GM03348 (cell line): ENCODE measurements at regions not wholly inside any gene's neighbourhood (a gene's known extent, or its start where the extent isn't known, plus 50 kb on each side); places are given as distances from the start of the nearest gene placed in this dataset.
"Not testable (repeated sequence)": the region's sequence is repeated elsewhere in the genome, so short reads cannot be mapped to it uniquely, and the experiment has no call there.

Experiments
- DNase-seq: peaks from one replicate; pipeline ENCODE4 v3.0.0; 2012; ENCODE audit warnings: low spot score

- no peak for DNase-seq
Measured at GRCh38 chr3:5813521-5813920, 626.0 kb downstream of the EDEM1 start.

GRCh38 chr3:5822843-5823242, 635.3 kb downstream of the EDEM1 start:
- no peak for DNase-seq

GRCh38 chr3:5826467-5826866, 639.0 kb downstream of the EDEM1 start:
- DNase-seq = no peak

GRCh38 chr3:5828251-5828650, 640.7 kb downstream of the EDEM1 start:
- no peak for DNase-seq

GRCh38 chr3:5840056-5840455, 652.5 kb downstream of the EDEM1 start:
- no peak for DNase-seq

- no peak for DNase-seq
Measured at GRCh38 chr3:5841599-5841998, 654.1 kb downstream of the EDEM1 start.

GRCh38 chr3:5846261-5846660, 658.8 kb downstream of the EDEM1 start:
- no peak for DNase-seq

- DNase-seq = no peak
Measured at GRCh38 chr3:5861151-5861550, 673.6 kb downstream of the EDEM1 start.

- DNase-seq = no peak
Measured at GRCh38 chr3:5874931-5875341, 687.4 kb downstream of the EDEM1 start.

- DNase-seq = no peak
Measured at GRCh38 chr3:5888851-5889250, 701.3 kb downstream of the EDEM1 start.

- no peak for DNase-seq
Measured at GRCh38 chr3:5889374-5889773, 701.9 kb downstream of the EDEM1 start.

GRCh38 chr3:5891711-5892110, 704.2 kb downstream of the EDEM1 start:
- DNase-seq = no peak

- DNase-seq = no peak
Measured at GRCh38 chr3:5898106-5898505, 710.6 kb downstream of the EDEM1 start.

- no peak for DNase-seq
Measured at GRCh38 chr3:5899014-5899761, 711.7 kb downstream of the EDEM1 start.

GRCh38 chr3:5917932-5918331, 730.4 kb downstream of the EDEM1 start:
- DNase-seq = no peak

- DNase-seq = no peak
Measured at GRCh38 chr3:5918626-5919025, 731.1 kb downstream of the EDEM1 start.

- DNase-seq = no peak
Measured at GRCh38 chr3:5929027-5929426, 741.5 kb downstream of the EDEM1 start.

GRCh38 chr3:5944061-5944460, 756.6 kb downstream of the EDEM1 start:
- DNase-seq = not testable (repeated sequence)

- DNase-seq = no peak
Measured at GRCh38 chr3:5948084-5948483, 760.6 kb downstream of the EDEM1 start.

GRCh38 chr3:5951026-5951425, 763.5 kb downstream of the EDEM1 start:
- DNase-seq = no peak

- no peak for DNase-seq
Measured at GRCh38 chr3:5972586-5972985, 785.1 kb downstream of the EDEM1 start.

- no peak for DNase-seq
Measured at GRCh38 chr3:5974630-5975322, 787.3 kb downstream of the EDEM1 start.

GRCh38 chr3:5977331-5977730, 789.8 kb downstream of the EDEM1 start:
- DNase-seq = no peak

- no peak for DNase-seq
Measured at GRCh38 chr3:5980475-5980874, 793.0 kb downstream of the EDEM1 start.
